ENCODE measurements at regions not wholly inside any gene's neighbourhood (a gene's known extent, or its start where the extent isn't known, plus 50 kb on each side); places are given as distances from the start of the nearest gene placed in this dataset.

- H3K36me3 ChIP-seq, result no peaks in the 10 kb centered on the region
These were observed 1009.4 kb upstream of the CELF4 start for GRCh38 chr18:38575023-38575422.

GRCh38 chr18:38572554-38573111, 1007.0 kb upstream of the CELF4 start:
- no peak for TF ChIP-seq CTCF (IDR thresholded peaks at IDR 0.05)
- H3K27ac ChIP-seq, result no peak overlapping the region

More at GRCh38 chr18:38575023-38575422, 1009.4 kb upstream of the CELF4 start:
- TF ChIP-seq CTCF (IDR thresholded peaks at IDR 0.05), result no peak
- no peaks in the 10 kb centered on the region for H3K4me1 ChIP-seq (ENCODE audit: control insufficient read depth in 1 of 2, low read depth in 2 of 2)
- ATAC-seq (ENCODE audit: insufficient number of reproducible peaks, low FRiP score, low read depth) (no peak), DNase-seq (ENCODE audit: low spot score) (no peak)
- no peak overlapping the region for H3K4me3 ChIP-seq
- no peaks in the 10 kb centered on the region for H3K9me3 ChIP-seq
- no peak overlapping the region for H3K27ac ChIP-seq
- no peaks in the 10 kb centered on the region for H3K27me3 ChIP-seq (replicated peaks; ENCODE audit: insufficient read depth)

GRCh38 chr18:38571651-38572050, 1006.1 kb upstream of the CELF4 start:
- Histone ChIP-seq H3K27me3 (replicated peaks; ENCODE audit: insufficient read depth) (no peaks in the 10 kb centered on the region), H3K27ac (no peak overlapping the region), H3K4me1 (ENCODE audit: control insufficient read depth in 1 of 2, low read depth in 2 of 2) (no peaks in the 10 kb centered on the region), H3K36me3 (no peaks in the 10 kb centered on the region), H3K9me3 (no peaks in the 10 kb centered on the region), H3K4me3 (no peak overlapping the region)
- no peak for DNase-seq (ENCODE audit: low spot score)
- no peak for ATAC-seq (ENCODE audit: insufficient number of reproducible peaks, low FRiP score, low read depth)
- TF ChIP-seq CTCF (IDR thresholded peaks at IDR 0.05), result no peak

More at GRCh38 chr18:38572554-38573111, 1007.0 kb upstream of the CELF4 start:
- no peaks in the 10 kb centered on the region for H3K4me1 ChIP-seq (ENCODE audit: control insufficient read depth in 1 of 2, low read depth in 2 of 2)
- no peaks in the 10 kb centered on the region for H3K9me3 ChIP-seq
- ATAC-seq (ENCODE audit: insufficient number of reproducible peaks, low FRiP score, low read depth) (no peak), DNase-seq (ENCODE audit: low spot score) (no peak)
- H3K27me3 ChIP-seq (replicated peaks; ENCODE audit: insufficient read depth), result no peaks in the 10 kb centered on the region
- no peak overlapping the region for H3K4me3 ChIP-seq
- H3K36me3 ChIP-seq, result no peaks in the 10 kb centered on the region

GRCh38 chr18:38565513-38565912, 999.9 kb upstream of the CELF4 start:
- no peak for ATAC-seq (ENCODE audit: insufficient number of reproducible peaks, low FRiP score, low read depth)
- no peak for TF ChIP-seq CTCF (IDR thresholded peaks at IDR 0.05)
- no peaks in the 10 kb centered on the region for H3K4me1 ChIP-seq (ENCODE audit: control insufficient read depth in 1 of 2, low read depth in 2 of 2)

GRCh38 chr18:38563396-38563980, 997.9 kb upstream of the CELF4 start:
- DNase-seq (ENCODE audit: low spot score), result no peak
- ATAC-seq (ENCODE audit: insufficient number of reproducible peaks, low FRiP score, low read depth), result no peak
- H3K27me3 ChIP-seq (replicated peaks; ENCODE audit: insufficient read depth), result no peaks in the 10 kb centered on the region

More at GRCh38 chr18:38565513-38565912, 999.9 kb upstream of the CELF4 start:
- no peaks in the 10 kb centered on the region for H3K27me3 ChIP-seq (replicated peaks; ENCODE audit: insufficient read depth)
- no peak overlapping the region for H3K4me3 ChIP-seq
- no peaks in the 10 kb centered on the region for H3K36me3 ChIP-seq
- H3K27ac ChIP-seq, result no peak overlapping the region
- H3K9me3 ChIP-seq, result no peaks in the 10 kb centered on the region
- no peak for DNase-seq (ENCODE audit: low spot score)

More at GRCh38 chr18:38563396-38563980, 997.9 kb upstream of the CELF4 start:
- Histone ChIP-seq H3K27ac (no peak overlapping the region), H3K9me3 (no peaks in the 10 kb centered on the region), H3K4me3 (no peak overlapping the region), H3K4me1 (ENCODE audit: control insufficient read depth in 1 of 2, low read depth in 2 of 2) (no peaks in the 10 kb centered on the region), H3K36me3 (no peaks in the 10 kb centered on the region)
- TF ChIP-seq CTCF (IDR thresholded peaks at IDR 0.05), result no peak
